HEK293 (cell line): ENCODE measurements at regions not wholly inside any gene's neighbourhood (a gene's known extent, or its start where the extent isn't known, plus 50 kb on each side); places are given as distances from the start of the nearest gene placed in this dataset.

ENCODE experiments used
- CTCF ChIA-PET: fragments of 350-600 bp; formaldehyde crosslinking; extraction: SDS; loops from one replicate; lab custom pipeline; 2021; ENCODE audit warnings: antibody characterized with exemption; lab: Yijun Ruan, JAX
- POLR2A ChIA-PET: fragments of 300-600 bp; formaldehyde crosslinking; extraction: SDS; loops from one replicate; lab custom pipeline; 2020; ENCODE audit warnings: antibody characterized with exemption, inconsistent platforms; lab: Yijun Ruan, JAX
- H3K27ac ChIP-seq: fragments of 200-500 bp; sonication (Bioruptor generic); 2 replicates; pipeline ENCODE4 v1.5.1; 2014; ENCODE audit warnings: low read depth, low read length, control low read depth, inconsistent platforms; ENCODE audit errors: extremely low read depth
- H3K36me3 ChIP-seq, 2 experiments: fragments of 200-500 bp in 1 of 2; sonication (Bioruptor generic) in 1 of 2; 1 replicate in 1 of 2; 2 replicates in 1 of 2; pipeline ENCODE4 v1.5.1; 2014 to 2017; ENCODE audit warnings: inconsistent platforms in 2 of 2, low read length in 2 of 2; ENCODE audit not compliant: control insufficient read depth in 2 of 2, insufficient read depth in 1 of 2
- H3K4me1 ChIP-seq: fragments of 200-500 bp; sonication (Bioruptor generic); 2 replicates; pipeline ENCODE4 v1.5.1; 2014; ENCODE audit warnings: mild to moderate bottlenecking, low read length, inconsistent platforms; ENCODE audit not compliant: control insufficient read depth, insufficient read depth
- H3K4me3 ChIP-seq: 2 replicates; pipeline ENCODE4 v1.5.1; 2011; ENCODE audit warnings: low read depth, mild to moderate bottlenecking, control low read depth, low read length, moderate library complexity
- H3K9me3 ChIP-seq: fragments of 200-500 bp; sonication (Bioruptor generic); 2 replicates; pipeline ENCODE4 v1.5.1; 2014; ENCODE audit warnings: low read depth, low read length, inconsistent platforms; ENCODE audit not compliant: control insufficient read depth, insufficient read depth
- HOXC10 ChIP-seq: sonication (generic); formaldehyde crosslinking; IDR thresholded peaks from 2 replicates; pipeline ENCODE4 v1.8.1; 2023; ENCODE audit warnings: mild to moderate bottlenecking, missing genetic modification reagents
- KLF9 ChIP-seq: fragments of 450-650 bp; formaldehyde crosslinking; IDR thresholded peaks from 2 replicates; pipeline ENCODE4 v1.5.1; 2016; ENCODE audit warnings: missing biosample characterization, missing genetic modification characterization, low read depth
- MZF1 ChIP-seq: fragments of 450-650 bp; formaldehyde crosslinking; IDR thresholded peaks from 2 replicates; pipeline ENCODE4 v1.5.1; 2017; ENCODE audit warnings: missing biosample characterization, missing genetic modification characterization, borderline replicate concordance
- SETDB1 ChIP-seq: IDR thresholded peaks from one replicate; pipeline ENCODE4 v1.6.1; 2017; ENCODE audit warnings: mild to moderate bottlenecking, low read length, moderate library complexity, mixed read lengths; ENCODE audit not compliant: insufficient read length
- ZNF10 ChIP-seq: fragments of 450-650 bp; formaldehyde crosslinking; IDR thresholded peaks from 2 replicates; pipeline ENCODE4 v1.5.1; 2017; ENCODE audit warnings: missing biosample characterization, missing genetic modification characterization
- ZNF132 ChIP-seq: fragments of 450-650 bp; formaldehyde crosslinking; IDR thresholded peaks from 2 replicates; pipeline ENCODE4 v1.5.1; 2017; ENCODE audit warnings: missing biosample characterization, missing genetic modification characterization, borderline replicate concordance
- ZNF146 ChIP-seq: fragments of 450-650 bp; formaldehyde crosslinking; IDR thresholded peaks from 2 replicates; pipeline ENCODE4 v1.5.1; 2016; ENCODE audit warnings: missing biosample characterization, missing genetic modification characterization
- ZNF174 ChIP-seq: fragments of 450-650 bp; formaldehyde crosslinking; IDR thresholded peaks from 2 replicates; pipeline ENCODE4 v1.5.0; 2017; ENCODE audit warnings: missing biosample characterization, mild to moderate bottlenecking, missing genetic modification characterization
- ZNF211 ChIP-seq: fragments of 450-650 bp; formaldehyde crosslinking; IDR thresholded peaks from 2 replicates; pipeline ENCODE4 v1.5.1; 2016; ENCODE audit warnings: low read depth, missing biosample characterization, missing genetic modification characterization
- ZNF366 ChIP-seq: fragments of 450-650 bp; formaldehyde crosslinking; conservative IDR thresholded peaks from 2 replicates; pipeline ENCODE4 v1.5.1; 2016; ENCODE audit warnings: missing biosample characterization, missing genetic modification characterization
- ZNF629 ChIP-seq: fragments of 450-650 bp; formaldehyde crosslinking; IDR thresholded peaks from 2 replicates; pipeline ENCODE4 v1.5.1; 2017; ENCODE audit warnings: missing biosample characterization, missing genetic modification characterization
- TF ChIP-seq, protein P1 (sequence below): fragments of 450-650 bp; formaldehyde crosslinking; optimal IDR thresholded peaks from 2 replicates; pipeline ENCODE3; 2016; ENCODE audit warnings: missing biosample characterization, mild to moderate bottlenecking, missing genetic modification characterization
- TF ChIP-seq, protein P2 (sequence below): fragments of 450-650 bp; formaldehyde crosslinking; IDR thresholded peaks from 2 replicates; pipeline ENCODE4 v1.5.1; 2016; ENCODE audit warnings: missing biosample characterization, missing genetic modification characterization
- TF ChIP-seq, protein P3 (sequence below): fragments of 450-650 bp; formaldehyde crosslinking; IDR thresholded peaks from 2 replicates; pipeline ENCODE4 v1.5.1; 2017; ENCODE audit warnings: missing biosample characterization, missing genetic modification characterization
- TF ChIP-seq, protein P4 (sequence below): fragments of 450-650 bp; formaldehyde crosslinking; IDR thresholded peaks from 2 replicates; pipeline ENCODE4; 2016; ENCODE audit warnings: missing biosample characterization, missing genetic modification characterization
- TF ChIP-seq, protein P5 (sequence below): fragments of 450-650 bp; formaldehyde crosslinking; IDR thresholded peaks from 2 replicates; pipeline ENCODE4 v1.5.1; 2016; ENCODE audit warnings: missing biosample characterization, missing genetic modification characterization
- TF ChIP-seq, protein P6 (sequence below): IDR thresholded peaks from 2 replicates; pipeline ENCODE4 v1.6.1; 2011; ENCODE audit warnings: mild to moderate bottlenecking, low read depth, low read length, borderline replicate concordance
- TF ChIP-seq, protein P7 (sequence below): fragments of 450-650 bp; formaldehyde crosslinking; IDR thresholded peaks from 2 replicates; pipeline ENCODE4 v1.5.1; 2016; ENCODE audit warnings: missing biosample characterization, missing genetic modification characterization

DNA sequence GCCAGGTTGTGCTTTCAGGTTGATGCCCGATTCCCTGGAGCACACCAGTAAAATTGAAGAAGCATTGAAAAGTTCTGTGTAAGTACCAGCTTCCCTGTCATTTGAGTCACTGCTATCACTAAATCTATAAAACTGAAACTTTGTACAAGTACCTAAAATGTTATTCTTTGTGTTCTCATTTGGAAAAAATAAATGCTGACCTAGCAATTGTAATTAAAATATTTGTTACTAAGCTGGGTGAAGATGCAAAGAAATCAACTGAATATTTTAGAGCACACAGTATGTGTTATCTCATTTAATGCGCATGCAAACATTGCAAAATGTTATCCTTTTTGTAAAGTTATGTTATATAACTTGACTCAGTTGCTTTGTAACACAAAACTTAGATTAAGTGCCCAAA lies 733.7 kb downstream of the TBL1XR1 start:
- Histone ChIP-seq H3K27ac (no peak overlapping the region), H3K36me3 (no peaks in the 10 kb centered on the region), H3K4me3 (no peak overlapping the region), H3K4me1 (no peaks in the 10 kb centered on the region), H3K9me3 (no peaks in the 10 kb centered on the region)
- TF ChIP-seq ZNF146 (no peak), MZF1 (tag by site-specific recombination) (no peak), ZNF366 (tag by site-specific recombination) (no peak), ZNF132 (tag by site-specific recombination) (no peak), KLF9 (no peak), ZNF211 (tag by site-specific recombination) (no peak), HOXC10 (no peak), ZNF629 (tag by site-specific recombination) (no peak), ZNF10 (tag by site-specific recombination) (no peak), ZNF174 (tag by site-specific recombination) (no peak), SETDB1 (no peak)
- TF ChIP-seq, protein P1, sequence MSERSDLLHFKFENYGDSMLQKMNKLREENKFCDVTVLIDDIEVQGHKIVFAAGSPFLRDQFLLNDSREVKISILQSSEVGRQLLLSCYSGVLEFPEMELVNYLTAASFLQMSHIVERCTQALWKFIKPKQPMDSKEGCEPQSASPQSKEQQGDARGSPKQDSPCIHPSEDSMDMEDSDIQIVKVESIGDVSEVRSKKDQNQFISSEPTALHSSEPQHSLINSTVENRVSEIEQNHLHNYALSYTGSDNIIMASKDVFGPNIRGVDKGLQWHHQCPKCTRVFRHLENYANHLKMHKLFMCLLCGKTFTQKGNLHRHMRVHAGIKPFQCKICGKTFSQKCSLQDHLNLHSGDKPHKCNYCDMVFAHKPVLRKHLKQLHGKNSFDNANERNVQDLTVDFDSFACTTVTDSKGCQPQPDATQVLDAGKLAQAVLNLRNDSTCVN (tag by site-specific recombination), result no peak
- TF ChIP-seq, protein P2, sequence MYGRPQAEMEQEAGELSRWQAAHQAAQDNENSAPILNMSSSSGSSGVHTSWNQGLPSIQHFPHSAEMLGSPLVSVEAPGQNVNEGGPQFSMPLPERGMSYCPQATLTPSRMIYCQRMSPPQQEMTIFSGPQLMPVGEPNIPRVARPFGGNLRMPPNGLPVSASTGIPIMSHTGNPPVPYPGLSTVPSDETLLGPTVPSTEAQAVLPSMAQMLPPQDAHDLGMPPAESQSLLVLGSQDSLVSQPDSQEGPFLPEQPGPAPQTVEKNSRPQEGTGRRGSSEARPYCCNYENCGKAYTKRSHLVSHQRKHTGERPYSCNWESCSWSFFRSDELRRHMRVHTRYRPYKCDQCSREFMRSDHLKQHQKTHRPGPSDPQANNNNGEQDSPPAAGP (tag by site-specific recombination), result no peak
- TF ChIP-seq, protein P3, sequence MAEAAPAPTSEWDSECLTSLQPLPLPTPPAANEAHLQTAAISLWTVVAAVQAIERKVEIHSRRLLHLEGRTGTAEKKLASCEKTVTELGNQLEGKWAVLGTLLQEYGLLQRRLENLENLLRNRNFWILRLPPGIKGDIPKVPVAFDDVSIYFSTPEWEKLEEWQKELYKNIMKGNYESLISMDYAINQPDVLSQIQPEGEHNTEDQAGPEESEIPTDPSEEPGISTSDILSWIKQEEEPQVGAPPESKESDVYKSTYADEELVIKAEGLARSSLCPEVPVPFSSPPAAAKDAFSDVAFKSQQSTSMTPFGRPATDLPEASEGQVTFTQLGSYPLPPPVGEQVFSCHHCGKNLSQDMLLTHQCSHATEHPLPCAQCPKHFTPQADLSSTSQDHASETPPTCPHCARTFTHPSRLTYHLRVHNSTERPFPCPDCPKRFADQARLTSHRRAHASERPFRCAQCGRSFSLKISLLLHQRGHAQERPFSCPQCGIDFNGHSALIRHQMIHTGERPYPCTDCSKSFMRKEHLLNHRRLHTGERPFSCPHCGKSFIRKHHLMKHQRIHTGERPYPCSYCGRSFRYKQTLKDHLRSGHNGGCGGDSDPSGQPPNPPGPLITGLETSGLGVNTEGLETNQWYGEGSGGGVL (tag by site-specific recombination), result no peak
- TF ChIP-seq, protein P4, sequence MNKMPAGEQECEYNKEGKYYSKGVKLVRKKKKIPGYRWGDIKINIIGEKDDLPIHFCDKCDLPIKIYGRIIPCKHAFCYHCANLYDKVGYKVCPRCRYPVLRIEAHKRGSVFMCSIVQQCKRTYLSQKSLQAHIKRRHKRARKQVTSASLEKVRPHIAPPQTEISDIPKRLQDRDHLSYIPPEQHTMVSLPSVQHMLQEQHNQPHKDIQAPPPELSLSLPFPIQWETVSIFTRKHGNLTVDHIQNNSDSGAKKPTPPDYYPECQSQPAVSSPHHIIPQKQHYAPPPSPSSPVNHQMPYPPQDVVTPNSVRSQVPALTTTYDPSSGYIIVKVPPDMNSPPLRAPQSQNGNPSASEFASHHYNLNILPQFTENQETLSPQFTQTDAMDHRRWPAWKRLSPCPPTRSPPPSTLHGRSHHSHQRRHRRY, result no peak
- TF ChIP-seq, protein P5, sequence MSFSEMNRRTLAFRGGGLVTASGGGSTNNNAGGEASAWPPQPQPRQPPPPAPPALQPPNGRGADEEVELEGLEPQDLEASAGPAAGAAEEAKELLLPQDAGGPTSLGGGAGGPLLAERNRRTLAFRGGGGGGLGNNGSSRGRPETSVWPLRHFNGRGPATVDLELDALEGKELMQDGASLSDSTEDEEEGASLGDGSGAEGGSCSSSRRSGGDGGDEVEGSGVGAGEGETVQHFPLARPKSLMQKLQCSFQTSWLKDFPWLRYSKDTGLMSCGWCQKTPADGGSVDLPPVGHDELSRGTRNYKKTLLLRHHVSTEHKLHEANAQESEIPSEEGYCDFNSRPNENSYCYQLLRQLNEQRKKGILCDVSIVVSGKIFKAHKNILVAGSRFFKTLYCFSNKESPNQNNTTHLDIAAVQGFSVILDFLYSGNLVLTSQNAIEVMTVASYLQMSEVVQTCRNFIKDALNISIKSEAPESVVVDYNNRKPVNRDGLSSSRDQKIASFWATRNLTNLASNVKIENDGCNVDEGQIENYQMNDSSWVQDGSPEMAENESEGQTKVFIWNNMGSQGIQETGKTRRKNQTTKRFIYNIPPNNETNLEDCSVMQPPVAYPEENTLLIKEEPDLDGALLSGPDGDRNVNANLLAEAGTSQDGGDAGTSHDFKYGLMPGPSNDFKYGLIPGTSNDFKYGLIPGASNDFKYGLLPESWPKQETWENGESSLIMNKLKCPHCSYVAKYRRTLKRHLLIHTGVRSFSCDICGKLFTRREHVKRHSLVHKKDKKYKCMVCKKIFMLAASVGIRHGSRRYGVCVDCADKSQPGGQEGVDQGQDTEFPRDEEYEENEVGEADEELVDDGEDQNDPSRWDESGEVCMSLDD (tag by site-specific recombination), result no peak
- TF ChIP-seq, protein P6, sequence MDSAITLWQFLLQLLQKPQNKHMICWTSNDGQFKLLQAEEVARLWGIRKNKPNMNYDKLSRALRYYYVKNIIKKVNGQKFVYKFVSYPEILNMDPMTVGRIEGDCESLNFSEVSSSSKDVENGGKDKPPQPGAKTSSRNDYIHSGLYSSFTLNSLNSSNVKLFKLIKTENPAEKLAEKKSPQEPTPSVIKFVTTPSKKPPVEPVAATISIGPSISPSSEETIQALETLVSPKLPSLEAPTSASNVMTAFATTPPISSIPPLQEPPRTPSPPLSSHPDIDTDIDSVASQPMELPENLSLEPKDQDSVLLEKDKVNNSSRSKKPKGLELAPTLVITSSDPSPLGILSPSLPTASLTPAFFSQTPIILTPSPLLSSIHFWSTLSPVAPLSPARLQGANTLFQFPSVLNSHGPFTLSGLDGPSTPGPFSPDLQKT, result no peak
- TF ChIP-seq, protein P7, sequence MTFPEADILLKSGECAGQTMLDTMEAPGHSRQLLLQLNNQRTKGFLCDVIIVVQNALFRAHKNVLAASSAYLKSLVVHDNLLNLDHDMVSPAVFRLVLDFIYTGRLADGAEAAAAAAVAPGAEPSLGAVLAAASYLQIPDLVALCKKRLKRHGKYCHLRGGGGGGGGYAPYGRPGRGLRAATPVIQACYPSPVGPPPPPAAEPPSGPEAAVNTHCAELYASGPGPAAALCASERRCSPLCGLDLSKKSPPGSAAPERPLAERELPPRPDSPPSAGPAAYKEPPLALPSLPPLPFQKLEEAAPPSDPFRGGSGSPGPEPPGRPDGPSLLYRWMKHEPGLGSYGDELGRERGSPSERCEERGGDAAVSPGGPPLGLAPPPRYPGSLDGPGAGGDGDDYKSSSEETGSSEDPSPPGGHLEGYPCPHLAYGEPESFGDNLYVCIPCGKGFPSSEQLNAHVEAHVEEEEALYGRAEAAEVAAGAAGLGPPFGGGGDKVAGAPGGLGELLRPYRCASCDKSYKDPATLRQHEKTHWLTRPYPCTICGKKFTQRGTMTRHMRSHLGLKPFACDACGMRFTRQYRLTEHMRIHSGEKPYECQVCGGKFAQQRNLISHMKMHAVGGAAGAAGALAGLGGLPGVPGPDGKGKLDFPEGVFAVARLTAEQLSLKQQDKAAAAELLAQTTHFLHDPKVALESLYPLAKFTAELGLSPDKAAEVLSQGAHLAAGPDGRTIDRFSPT, result no peak
- POLR2A ChIA-PET, result no interaction called here
- CTCF ChIA-PET, result interaction anchor here (0.6 kb wide), 1 partner anchor 116 kb away, joined by 3 read pairs; no protein-coding TSS in a partner anchor
